ENCODE measurements at regions not wholly inside any gene's neighbourhood (a gene's known extent, or its start where the extent isn't known, plus 50 kb on each side); places are given as distances from the start of the nearest gene placed in this dataset.

DNA sequence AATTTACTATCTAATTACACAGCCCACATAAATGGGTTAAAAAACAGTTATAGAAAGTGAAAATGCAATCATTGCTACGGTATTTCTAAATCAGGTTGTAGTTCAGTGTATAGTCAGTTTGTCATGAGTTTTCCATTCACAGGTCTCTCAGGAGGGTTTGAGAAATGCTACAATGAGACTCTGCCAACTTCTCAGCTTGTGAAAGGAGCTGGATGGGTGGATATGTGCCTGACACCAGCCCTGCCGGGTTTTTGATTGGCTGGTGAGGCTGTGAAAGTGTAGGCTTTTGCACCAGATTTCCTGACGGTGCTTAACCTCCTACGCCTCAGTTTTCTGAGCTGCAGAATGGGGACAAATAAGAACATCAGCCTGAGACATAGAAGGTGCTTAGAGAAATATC, 102.6 kb upstream of the SMIM21 start:
- intact Hi-C loops (cut with micrococcal nuclease): no loop called here
- H3K27me3 ChIP-seq (ENCODE audit: control insufficient read depth in 2 of 2, insufficient read depth in 2 of 2, low read length in 2 of 2): peaks cover 0 to 11% of the 10 kb centered on the region in 2 experiments; a peak in 2 of 5 replicates

More for the DNA sequence above, 102.6 kb upstream of the SMIM21 start:
- BruUV-seq (replicated peaks): no TSS peak
- Histone ChIP-seq H3K4me3 (no peak overlapping the region), H3K4me1 (replicated peaks in 1 of 2; ENCODE audit: control insufficient read depth in 2 of 2, insufficient read depth in 2 of 2, low read length in 2 of 2) (no peaks in the 10 kb centered on the region; a peak in 1 of 5 replicates), H3K9me1 (ENCODE audit: control insufficient read depth, insufficient read depth, low read length) (no peaks in the 10 kb centered on the region), H3K79me2 (ENCODE audit: control insufficient read depth, insufficient read depth, low read length) (no peaks in the 10 kb centered on the region), H2AFZ (ENCODE audit: low read depth, low read length) (no peak overlapping the region), H3K9ac (ENCODE audit: insufficient read depth in 1 of 2, low read depth in 2 of 2, low read length in 2 of 2) (no peak overlapping the region), H4K20me1 (replicated peaks; ENCODE audit: control insufficient read depth, insufficient read depth, low read length) (no peaks in the 10 kb centered on the region), H3K9me3 (replicated peaks; ENCODE audit: control insufficient read depth, insufficient read depth, low read depth, low read length) (no peaks in the 10 kb centered on the region), H3K27ac (ENCODE audit: extremely low read depth, low read depth, low read length) (no peak overlapping the region), H3K4me2 (ENCODE audit: insufficient read depth, low read length) (no peak overlapping the region), H3K36me3 (ENCODE audit: control insufficient read depth, insufficient read depth, low read length) (no peaks in the 10 kb centered on the region)
- 3% methylated on average over 4 of the region's 4 CpGs for WGBS (ENCODE audit: insufficient coverage, low coverage, missing lambda C conversion rate)
- ChIA-PET CTCF (ENCODE audit: low intra/inter-chr PET ratio) (no interaction called here), POLR2A (no interaction called here)
- no peak for ATAC-seq
- no peak for FAIRE-seq
- no peak for DNase-seq (ENCODE audit: extremely low read depth in 1 of 4, low spot score in 3 of 4)
- TF ChIP-seq ZNF764 (CRISPR knock-in tag; IDR thresholded peaks at IDR 0.05; ENCODE audit: low read depth): no peak
- TF ChIP-seq RBM39 (optimal IDR thresholded peaks at IDR 0.05; ENCODE audit: low read depth, low read length): no peak
- no peak for TF ChIP-seq CBX8 (IDR thresholded peaks at IDR 0.05; ENCODE audit: borderline replicate concordance, extremely low read depth, low read depth, low read length, poor library complexity, severe bottlenecking)
- TF ChIP-seq, protein P1, sequence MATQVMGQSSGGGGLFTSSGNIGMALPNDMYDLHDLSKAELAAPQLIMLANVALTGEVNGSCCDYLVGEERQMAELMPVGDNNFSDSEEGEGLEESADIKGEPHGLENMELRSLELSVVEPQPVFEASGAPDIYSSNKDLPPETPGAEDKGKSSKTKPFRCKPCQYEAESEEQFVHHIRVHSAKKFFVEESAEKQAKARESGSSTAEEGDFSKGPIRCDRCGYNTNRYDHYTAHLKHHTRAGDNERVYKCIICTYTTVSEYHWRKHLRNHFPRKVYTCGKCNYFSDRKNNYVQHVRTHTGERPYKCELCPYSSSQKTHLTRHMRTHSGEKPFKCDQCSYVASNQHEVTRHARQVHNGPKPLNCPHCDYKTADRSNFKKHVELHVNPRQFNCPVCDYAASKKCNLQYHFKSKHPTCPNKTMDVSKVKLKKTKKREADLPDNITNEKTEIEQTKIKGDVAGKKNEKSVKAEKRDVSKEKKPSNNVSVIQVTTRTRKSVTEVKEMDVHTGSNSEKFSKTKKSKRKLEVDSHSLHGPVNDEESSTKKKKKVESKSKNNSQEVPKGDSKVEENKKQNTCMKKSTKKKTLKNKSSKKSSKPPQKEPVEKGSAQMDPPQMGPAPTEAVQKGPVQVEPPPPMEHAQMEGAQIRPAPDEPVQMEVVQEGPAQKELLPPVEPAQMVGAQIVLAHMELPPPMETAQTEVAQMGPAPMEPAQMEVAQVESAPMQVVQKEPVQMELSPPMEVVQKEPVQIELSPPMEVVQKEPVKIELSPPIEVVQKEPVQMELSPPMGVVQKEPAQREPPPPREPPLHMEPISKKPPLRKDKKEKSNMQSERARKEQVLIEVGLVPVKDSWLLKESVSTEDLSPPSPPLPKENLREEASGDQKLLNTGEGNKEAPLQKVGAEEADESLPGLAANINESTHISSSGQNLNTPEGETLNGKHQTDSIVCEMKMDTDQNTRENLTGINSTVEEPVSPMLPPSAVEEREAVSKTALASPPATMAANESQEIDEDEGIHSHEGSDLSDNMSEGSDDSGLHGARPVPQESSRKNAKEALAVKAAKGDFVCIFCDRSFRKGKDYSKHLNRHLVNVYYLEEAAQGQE (IDR thresholded peaks at IDR 0.05; ENCODE audit: borderline replicate concordance): no peak
- TF ChIP-seq, protein P1 (CRISPR knock-in tag; IDR thresholded peaks at IDR 0.05; ENCODE audit: low read depth): no peak
- TF ChIP-seq KDM4B (IDR thresholded peaks at IDR 0.05; ENCODE audit: borderline replicate concordance in 2 of 2, low read depth in 1 of 2): no peak
- TF ChIP-seq HIVEP1 (CRISPR knock-in tag; IDR thresholded peaks at IDR 0.05): no peak
- TF ChIP-seq NFRKB (IDR thresholded peaks at IDR 0.05; ENCODE audit: low read depth): no peak
- TF ChIP-seq, protein P2, sequence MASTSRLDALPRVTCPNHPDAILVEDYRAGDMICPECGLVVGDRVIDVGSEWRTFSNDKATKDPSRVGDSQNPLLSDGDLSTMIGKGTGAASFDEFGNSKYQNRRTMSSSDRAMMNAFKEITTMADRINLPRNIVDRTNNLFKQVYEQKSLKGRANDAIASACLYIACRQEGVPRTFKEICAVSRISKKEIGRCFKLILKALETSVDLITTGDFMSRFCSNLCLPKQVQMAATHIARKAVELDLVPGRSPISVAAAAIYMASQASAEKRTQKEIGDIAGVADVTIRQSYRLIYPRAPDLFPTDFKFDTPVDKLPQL (IDR thresholded peaks at IDR 0.05; ENCODE audit: extremely low read depth, insufficient read length): no peak
- TF ChIP-seq SIX5 (IDR thresholded peaks at IDR 0.05; ENCODE audit: borderline replicate concordance in 1 of 2, insufficient read depth in 1 of 2, low read depth in 1 of 2, low read length in 2 of 2): no peak
- TF ChIP-seq ZNF695 (CRISPR knock-in tag; IDR thresholded peaks at IDR 0.05): no peak
- no peak for TF ChIP-seq KDM5B (IDR thresholded peaks at IDR 0.05; ENCODE audit: insufficient replicate concordance, low read depth, low read length)
- in situ Hi-C loops (cut with MboI): no loop called here

Measured in K562 (cell line).